Mucosa of descending colon (tissue), 3 donors: ENCODE measurements at regions not wholly inside any gene's neighbourhood (a gene's known extent, or its start where the extent isn't known, plus 50 kb on each side); places are given as distances from the start of the nearest gene placed in this dataset.

Source experiments
- ATAC-seq: fragments of 200-7000 bp; cut with Tn5 transposase; one replicate; pipeline ENCODE4 v1.9.1; 2020; ENCODE audit warnings: mild to moderate bottlenecking, moderate library complexity
- DNase-seq, 3 donors: peaks; one replicate each; pipeline ENCODE4 v3.0.0-alpha.2; 2020
- H3K36me3 ChIP-seq: fragments of 200-600 bp; one replicate; pipeline ENCODE4 v1.8.0; 2021; ENCODE audit warnings: low read depth, mild to moderate bottlenecking
- H3K4me1 ChIP-seq: fragments of 200-600 bp; one replicate; pipeline ENCODE4 v1.8.0; 2021; ENCODE audit warnings: low read depth, mild to moderate bottlenecking
- H3K4me3 ChIP-seq: fragments of 200-600 bp; one replicate; pipeline ENCODE4 v1.8.0; 2021; ENCODE audit warnings: mild to moderate bottlenecking
- H3K9me3 ChIP-seq: fragments of 200-600 bp; one replicate; pipeline ENCODE4 v1.8.0; 2021; ENCODE audit warnings: mild to moderate bottlenecking
- CTCF ChIP-seq: fragments of 200-600 bp; IDR thresholded peaks from one replicate; pipeline ENCODE4 v1.8.0; 2022; ENCODE audit warnings: antibody characterized with exemption, mild to moderate bottlenecking
- intact Hi-C, 2 donors: fragments of 100-400 bp; cut with DNase I in 1 of 2; cut with micrococcal nuclease in 1 of 2; formaldehyde crosslinking; loops; one replicate each; pipeline versions ENCODE4 v1.11.0 to v1.11.1; 2022; cut with DNase I, micrococcal nuclease
- donor health status: DM: no; HTN: no; CAD: no; lungs with moderate emphysema.
- donor health status: DM: no; HTN: no; CAD: no.
- donor health status: DM: no; HTN: yes; CAD: no.

DNA sequence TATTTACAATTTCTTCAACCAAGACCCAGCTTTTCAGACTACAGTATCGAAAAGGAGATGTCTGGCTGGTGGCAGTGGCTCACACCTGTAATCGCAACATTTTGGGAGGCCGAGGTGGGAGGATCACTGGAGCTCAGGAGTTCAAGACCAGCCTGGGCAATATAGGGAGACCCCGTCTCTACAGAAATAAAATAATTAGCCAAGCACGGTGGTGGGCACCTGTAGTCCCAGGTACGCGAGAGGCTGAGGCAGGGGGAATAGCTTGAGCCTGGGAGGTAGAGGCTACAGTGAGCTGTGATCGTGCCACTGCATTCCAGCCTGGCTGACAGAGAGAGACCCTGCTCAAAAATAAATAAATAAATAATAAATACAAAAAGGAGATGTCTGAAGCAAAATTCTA, 530.5 kb downstream of the BCL11B start:
- DNase-seq: no peak
- no peaks in the 10 kb centered on the region for H3K36me3 ChIP-seq
- no peak for TF ChIP-seq CTCF
- no peak for ATAC-seq
- no peak overlapping the region for H3K4me3 ChIP-seq
- intact Hi-C loops: no loop called here
- H3K9me3 ChIP-seq: no peaks in the 10 kb centered on the region
- H3K4me1 ChIP-seq: no peaks in the 10 kb centered on the region

GRCh38 chr14:98742001-98742400, 530.0 kb downstream of the BCL11B start:
- intact Hi-C loops: no loop called here
- TF ChIP-seq CTCF: no peak
- no peaks in the 10 kb centered on the region for H3K36me3 ChIP-seq
- no peaks in the 10 kb centered on the region for H3K4me1 ChIP-seq
- no peak for DNase-seq
- ATAC-seq: no peak
- no peaks in the 10 kb centered on the region for H3K9me3 ChIP-seq
- no peak overlapping the region for H3K4me3 ChIP-seq

- H3K9me3 ChIP-seq: no peaks in the 10 kb centered on the region
- ATAC-seq: no peak
- TF ChIP-seq CTCF: no peak
- H3K4me3 ChIP-seq: no peak overlapping the region
- no peaks in the 10 kb centered on the region for H3K36me3 ChIP-seq
- intact Hi-C loops: no loop called here
- no peaks in the 10 kb centered on the region for H3K4me1 ChIP-seq
- DNase-seq: no peak
Observed at GRCh38 chr14:98743536-98743935, 528.5 kb downstream of the BCL11B start.

GRCh38 chr14:98748966-98749365, 523.0 kb downstream of the BCL11B start:
- DNase-seq: no peak
- Histone ChIP-seq H3K9me3 (no peaks in the 10 kb centered on the region), H3K36me3 (no peaks in the 10 kb centered on the region), H3K4me3 (no peak overlapping the region), H3K4me1 (no peaks in the 10 kb centered on the region)
- intact Hi-C loops: no loop called here
- TF ChIP-seq CTCF: no peak
- ATAC-seq: no peak

DNA sequence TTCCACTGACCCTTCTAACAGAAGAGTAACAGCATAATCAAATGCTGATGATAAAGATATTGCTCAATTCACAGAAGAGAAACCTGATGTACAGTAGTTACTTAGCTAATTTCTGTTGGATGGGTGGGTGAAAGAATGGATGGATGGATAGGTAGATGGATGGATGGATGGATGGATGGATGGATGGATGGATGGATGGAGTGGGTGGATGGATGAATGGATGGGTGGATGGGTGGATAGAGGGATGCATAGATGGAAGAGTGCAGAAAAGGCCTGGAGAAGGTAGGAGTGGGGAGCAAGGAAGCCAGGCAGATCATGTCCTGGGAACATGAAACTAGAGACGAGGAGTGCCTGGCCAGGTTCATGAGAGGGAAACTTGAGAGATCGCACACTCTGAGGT, 520.9 kb downstream of the BCL11B start:
- intact Hi-C loops: no loop called here
- TF ChIP-seq CTCF: no peak
- no peak overlapping the region for H3K4me3 ChIP-seq
- H3K36me3 ChIP-seq: no peaks in the 10 kb centered on the region
- H3K9me3 ChIP-seq: no peaks in the 10 kb centered on the region
- H3K4me1 ChIP-seq: no peaks in the 10 kb centered on the region
- no peak for DNase-seq
- no peak for ATAC-seq

DNA sequence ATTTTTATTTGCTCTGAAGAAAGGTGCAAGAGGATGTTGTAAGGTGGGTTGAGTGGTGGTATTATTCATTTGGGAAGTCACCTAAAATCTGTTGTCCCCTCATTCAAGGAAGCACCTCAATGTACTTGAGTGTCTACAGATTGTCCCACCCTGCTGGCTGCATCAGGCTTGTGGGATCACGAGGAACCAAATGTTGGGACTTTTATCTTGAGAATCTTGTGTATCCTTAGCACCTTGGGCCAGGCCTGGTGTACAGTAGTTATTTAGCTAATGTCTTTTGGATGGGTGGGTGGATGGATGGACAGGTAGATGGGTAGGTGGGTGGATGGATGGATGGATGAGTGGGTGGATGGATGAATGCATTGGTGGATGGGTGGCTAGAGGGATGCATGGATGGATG, 519.3 kb downstream of the BCL11B start:
- no peak for DNase-seq

More for the DNA sequence above, 519.3 kb downstream of the BCL11B start:
- ATAC-seq: no peak
- no peaks in the 10 kb centered on the region for H3K36me3 ChIP-seq
- H3K4me1 ChIP-seq: no peaks in the 10 kb centered on the region
- H3K4me3 ChIP-seq: no peak overlapping the region
- intact Hi-C loops: no loop called here
- TF ChIP-seq CTCF: no peak
- no peaks in the 10 kb centered on the region for H3K9me3 ChIP-seq
